ENCODE measurements at regions not wholly inside any gene's neighbourhood (a gene's known extent, or its start where the extent isn't known, plus 50 kb on each side); places are given as distances from the start of the nearest gene placed in this dataset.

DNA sequence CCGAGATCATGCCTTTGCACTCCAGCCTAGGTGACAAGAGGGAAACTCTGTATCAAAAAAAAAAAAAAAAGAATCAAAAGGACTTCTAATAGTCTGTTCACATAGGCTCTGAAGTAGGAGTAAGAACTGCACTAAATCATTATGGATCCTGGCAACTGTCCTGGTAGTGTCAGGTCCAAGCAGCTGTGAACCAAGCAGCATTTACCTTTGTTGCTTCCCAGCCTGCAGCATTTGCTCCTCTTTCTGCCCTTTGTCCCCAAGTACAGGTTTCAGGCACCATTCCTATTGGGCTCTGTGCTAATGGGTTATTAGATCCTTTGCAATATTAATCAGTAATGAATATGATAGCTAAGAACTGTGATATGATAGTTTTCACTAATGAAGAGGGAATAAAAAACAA lies 77.4 kb upstream of the NBEA start:
- DNase-seq = no peak

DNA sequence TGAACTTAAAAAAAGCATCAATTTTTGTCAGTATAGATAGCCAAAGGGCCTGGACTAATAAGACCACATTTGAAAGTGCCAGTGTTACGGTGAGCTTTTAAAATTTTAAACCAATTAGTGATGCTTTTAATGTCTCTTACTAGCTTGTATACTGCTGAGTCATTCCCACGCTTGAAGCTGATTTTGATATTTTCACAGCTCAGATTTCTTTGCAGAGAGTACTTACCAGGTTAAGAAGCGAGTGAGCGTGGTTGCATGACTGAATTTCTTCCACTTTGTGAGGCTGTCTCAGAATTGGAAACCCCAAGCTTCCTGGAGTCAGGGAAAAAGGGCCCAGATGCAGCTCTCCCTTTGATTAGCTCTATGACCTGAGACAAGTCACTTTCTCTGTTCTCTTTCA lies 74.5 kb upstream of the NBEA start:
- no peak for DNase-seq

GRCh38 chr13:34868733-34869132 lies 73.3 kb upstream of the NBEA start:
- DNase-seq = no peak

- DNase-seq = no peak
Observed at GRCh38 chr13:34869696-34870095, 72.4 kb upstream of the NBEA start.

GRCh38 chr13:34878329-34878728 lies 63.7 kb upstream of the NBEA start:
- DNase-seq = no peak

DNA sequence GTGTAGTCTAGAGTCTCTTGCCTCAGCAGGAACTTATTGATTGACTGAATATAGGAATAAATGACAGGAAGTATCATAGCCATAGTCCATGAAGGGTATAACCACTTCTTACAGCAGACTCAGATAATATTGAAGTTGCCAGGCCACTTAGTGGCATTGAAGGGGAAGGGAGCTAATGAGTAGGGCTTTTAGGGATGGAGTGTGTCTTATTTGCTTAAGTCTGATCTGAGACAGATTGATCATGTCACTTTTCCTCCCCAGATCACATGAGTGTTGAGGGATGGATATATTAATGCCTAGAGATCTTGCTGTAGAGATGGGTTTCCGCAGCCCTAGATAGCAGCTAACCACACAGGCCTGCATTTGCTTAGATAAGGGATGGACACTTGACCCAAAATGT lies 62.2 kb upstream of the NBEA start:
- DNase-seq = no peak

DNA sequence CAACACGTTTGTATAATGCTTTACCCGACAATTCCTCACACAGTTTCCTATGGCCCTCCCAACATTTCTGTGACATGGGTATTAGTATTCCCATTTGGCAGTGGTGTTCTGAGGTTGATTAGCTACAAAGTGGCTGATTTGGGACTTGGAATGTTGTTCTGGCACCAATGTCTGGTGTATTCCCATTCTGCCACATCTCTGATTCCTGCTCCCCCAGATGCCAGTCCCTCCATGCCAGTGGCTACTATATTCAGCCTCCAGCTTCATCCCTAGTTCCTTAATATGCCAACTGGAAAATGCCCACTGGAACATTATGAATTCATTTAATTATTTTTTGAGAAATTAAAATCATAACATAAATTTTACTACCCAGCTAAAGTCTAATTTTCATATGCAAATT lies 60.6 kb upstream of the NBEA start:
- DNase-seq = no peak

DNA sequence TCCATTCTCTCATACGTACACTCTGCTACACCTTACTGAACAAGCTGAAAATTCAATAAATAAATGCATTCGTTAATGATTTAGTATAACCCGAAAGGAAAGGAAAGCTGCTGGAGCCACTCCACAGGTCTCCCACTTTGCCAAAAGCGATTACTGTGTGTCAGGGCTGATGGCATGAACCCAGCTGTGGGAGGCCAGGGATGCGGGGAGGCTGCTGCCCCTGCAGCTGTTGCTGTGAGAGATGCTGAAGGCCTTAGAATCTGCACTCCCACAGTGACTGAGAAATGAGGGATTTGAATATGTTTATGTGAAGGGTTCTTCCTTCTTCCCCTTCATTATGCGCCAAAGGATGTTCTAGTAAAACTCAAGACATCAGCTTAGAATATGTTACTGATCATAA lies 58.7 kb upstream of the NBEA start:
- no peak for DNase-seq

- DNase-seq = no peak
Observed at GRCh38 chr13:34884366-34884765, 57.7 kb upstream of the NBEA start.

GRCh38 chr13:34886121-34886875 lies 55.8 kb upstream of the NBEA start:
- no peak for DNase-seq

DNA sequence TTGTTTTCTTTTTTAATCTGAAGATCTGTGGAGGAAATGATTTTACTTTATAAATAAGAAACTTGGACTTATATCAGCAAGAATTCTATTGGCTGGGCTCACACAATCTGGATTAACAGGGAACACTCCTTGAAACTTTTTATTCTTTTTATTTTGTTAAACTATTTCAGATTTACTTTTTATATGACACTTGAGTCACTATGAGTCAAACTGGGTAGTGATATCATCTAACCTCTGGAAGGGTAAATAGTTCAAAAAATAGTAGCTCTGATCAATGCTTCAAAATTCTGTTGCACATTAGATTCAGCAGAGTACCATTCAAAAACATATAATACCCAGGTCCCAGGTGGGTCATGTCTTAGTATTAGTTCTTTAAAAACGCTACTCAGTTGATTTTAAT lies 55.1 kb upstream of the NBEA start:
- no peak for DNase-seq

Measured in 8988T (cell line).